GM12878 (cell line): ENCODE measurements at regions not wholly inside any gene's neighbourhood (a gene's known extent, or its start where the extent isn't known, plus 50 kb on each side); places are given as distances from the start of the nearest gene placed in this dataset.
"Not testable (repeated sequence)": the region's sequence is repeated elsewhere in the genome, so short reads cannot be mapped to it uniquely, and the experiment has no call there.

Source experiments
- BCL3 ChIP-seq: IDR thresholded peaks from 2 replicates; pipeline ENCODE4 v1.6.1; 2011; ENCODE audit warnings: borderline replicate concordance, low read depth, mild to moderate bottlenecking, moderate library complexity, low read length; ENCODE audit not compliant: insufficient read depth, poor library complexity, severe bottlenecking
- CTCF ChIP-seq, 3 experiments: IDR thresholded peaks in 2 of 3; conservative IDR thresholded peaks in 1 of 3; 2 replicates each; pipeline ENCODE4 v1.5.1; 2011; ENCODE audit warnings: low read depth in 3 of 3, low read length in 3 of 3, mild to moderate bottlenecking in 3 of 3, control low read depth in 2 of 3, moderate library complexity in 2 of 3, inconsistent platforms in 1 of 3, mixed read lengths in 1 of 3; ENCODE audit not compliant: control insufficient read depth in 2 of 3, insufficient read depth in 1 of 3; ENCODE audit errors: extremely low read depth in 1 of 3
- DPF2 ChIP-seq: fragments of 450-650 bp; IDR thresholded peaks from 2 replicates; pipeline ENCODE4 v1.6.1; 2017; ENCODE audit warnings: mild to moderate bottlenecking
- FOS ChIP-seq: IDR thresholded peaks from 3 replicates; pipeline ENCODE4 v1.6.1; 2011; ENCODE audit warnings: borderline replicate concordance; ENCODE audit not compliant: insufficient read length; ENCODE audit errors: extremely low read depth
- JUND ChIP-seq: IDR thresholded peaks from 2 replicates; pipeline ENCODE4 v1.6.1; 2012; ENCODE audit warnings: low read depth, mild to moderate bottlenecking, low read length, improper control_type of control experiment, moderate library complexity
- NRF1 ChIP-seq: conservative IDR thresholded peaks from 2 replicates; pipeline ENCODE4 v1.6.1; 2011; ENCODE audit warnings: mild to moderate bottlenecking, low read depth, low read length, improper control_type of control experiment
- POLR2A ChIP-seq: IDR thresholded peaks from 2 replicates; pipeline ENCODE4 v1.6.1; 2011; ENCODE audit warnings: low read depth, mild to moderate bottlenecking, low read length
- SMC3 ChIP-seq: IDR thresholded peaks from 2 replicates; pipeline ENCODE4 v1.6.1; 2011; ENCODE audit warnings: low read length, improper control_type of control experiment, borderline replicate concordance
- SP1 ChIP-seq: IDR thresholded peaks from one replicate; pipeline ENCODE4 v1.6.1; 2011; ENCODE audit warnings: low read depth, low read length
- SREBF1 ChIP-seq: IDR thresholded peaks from 2 replicates; pipeline ENCODE4 v1.6.1; 2012; ENCODE audit warnings: mild to moderate bottlenecking, low read length
- ZSCAN29 ChIP-seq: fragments of 450-650 bp; IDR thresholded peaks from 2 replicates; pipeline ENCODE4 v1.6.1; 2017; ENCODE audit warnings: mild to moderate bottlenecking, moderate library complexity

- not testable (repeated sequence) for TF ChIP-seq CTCF (IDR thresholded peaks at IDR 0.05 in 2 of 3, conservative IDR thresholded peaks at IDR 0.05 in 1 of 3; ENCODE audit: control insufficient read depth in 2 of 3, extremely low read depth in 1 of 3, insufficient read depth in 1 of 3, low read depth in 3 of 3, low read length in 3 of 3); NRF1; DPF2; JUND; BCL3; POLR2A; ZSCAN29; SP1; SMC3; SREBF1; FOS
These were observed 54.9 kb upstream of the CACHD1 start for GRCh38 chr1:64414855-64415546.
